ENCODE measurements at regions not wholly inside any gene's neighbourhood (a gene's known extent, or its start where the extent isn't known, plus 50 kb on each side); places are given as distances from the start of the nearest gene placed in this dataset.

- H3K9ac ChIP-seq (ENCODE audit: low read length), result no peak overlapping the region
- no peak overlapping the region for H3K4me2 ChIP-seq (ENCODE audit: low read length)
- no peaks in the 10 kb centered on the region for H4K20me1 ChIP-seq (ENCODE audit: insufficient read depth, low read length)
- no peak overlapping the region for H3K27ac ChIP-seq (ENCODE audit: low read depth, low read length, poor library complexity, severe bottlenecking)
- no peaks in the 10 kb centered on the region for H3K79me2 ChIP-seq (ENCODE audit: insufficient read depth, low read length)
- TF ChIP-seq CTCF (IDR thresholded peaks at IDR 0.05; ENCODE audit: low read length), result no peak
- TF ChIP-seq EZH2 (IDR thresholded peaks at IDR 0.05; ENCODE audit: borderline replicate concordance, low read length), result no peak
- no peaks in the 10 kb centered on the region for H3F3A ChIP-seq (ENCODE audit: insufficient read depth, low read length)
- no peaks in the 10 kb centered on the region for H3K36me3 ChIP-seq (ENCODE audit: insufficient read depth, low read length)
- H3K4me1 ChIP-seq (ENCODE audit: insufficient read depth, low read length, severe bottlenecking), result no peaks in the 10 kb centered on the region
- H3K9me2 ChIP-seq (ENCODE audit: low read depth, low read length), result no peaks in the 10 kb centered on the region
- no peak overlapping the region for H3K4me3 ChIP-seq (ENCODE audit: low read depth, low read length, poor library complexity, severe bottlenecking)
- no peak overlapping the region for H2AFZ ChIP-seq (ENCODE audit: low read length)
- H3K27me3 ChIP-seq (ENCODE audit: insufficient read depth, low read length), result no peaks in the 10 kb centered on the region
- H3K9me3 ChIP-seq (ENCODE audit: low read length), result no peaks in the 10 kb centered on the region
Observed at GRCh38 chr6:84579404-84579803, 185.0 kb downstream of the TBX18 start.

- Histone ChIP-seq H3K27me3 (ENCODE audit: insufficient read depth, low read length) (no peaks in the 10 kb centered on the region), H2AFZ (ENCODE audit: low read length) (no peak overlapping the region), H3K4me1 (ENCODE audit: insufficient read depth, low read length, severe bottlenecking) (no peaks in the 10 kb centered on the region), H4K20me1 (ENCODE audit: insufficient read depth, low read length) (no peaks in the 10 kb centered on the region), H3K4me2 (ENCODE audit: low read length) (no peak overlapping the region), H3K9me3 (ENCODE audit: low read length) (no peaks in the 10 kb centered on the region), H3K9me2 (ENCODE audit: low read depth, low read length) (no peaks in the 10 kb centered on the region), H3K79me2 (ENCODE audit: insufficient read depth, low read length) (no peaks in the 10 kb centered on the region), H3K4me3 (ENCODE audit: low read depth, low read length, poor library complexity, severe bottlenecking) (no peak overlapping the region), H3K36me3 (ENCODE audit: insufficient read depth, low read length) (no peaks in the 10 kb centered on the region), H3F3A (ENCODE audit: insufficient read depth, low read length) (no peaks in the 10 kb centered on the region), H3K9ac (ENCODE audit: low read length) (no peak overlapping the region), H3K27ac (ENCODE audit: low read depth, low read length, poor library complexity, severe bottlenecking) (no peak overlapping the region)
- TF ChIP-seq CTCF (IDR thresholded peaks at IDR 0.05; ENCODE audit: low read length), result no peak
- TF ChIP-seq EZH2 (IDR thresholded peaks at IDR 0.05; ENCODE audit: borderline replicate concordance, low read length), result no peak
Observed at GRCh38 chr6:84576029-84576428, 188.4 kb downstream of the TBX18 start.

- Histone ChIP-seq H3K9me2 (ENCODE audit: low read depth, low read length) (no peaks in the 10 kb centered on the region), H3K9ac (ENCODE audit: low read length) (no peak overlapping the region), H3K27ac (ENCODE audit: low read depth, low read length, poor library complexity, severe bottlenecking) (no peak overlapping the region), H2AFZ (ENCODE audit: low read length) (no peak overlapping the region), H3K27me3 (ENCODE audit: insufficient read depth, low read length) (no peaks in the 10 kb centered on the region), H3K79me2 (ENCODE audit: insufficient read depth, low read length) (no peaks in the 10 kb centered on the region), H3K4me1 (ENCODE audit: insufficient read depth, low read length, severe bottlenecking) (no peaks in the 10 kb centered on the region), H3K4me2 (ENCODE audit: low read length) (no peak overlapping the region), H3K36me3 (ENCODE audit: insufficient read depth, low read length) (no peaks in the 10 kb centered on the region), H4K20me1 (ENCODE audit: insufficient read depth, low read length) (no peaks in the 10 kb centered on the region), H3F3A (ENCODE audit: insufficient read depth, low read length) (no peaks in the 10 kb centered on the region), H3K9me3 (ENCODE audit: low read length) (no peaks in the 10 kb centered on the region), H3K4me3 (ENCODE audit: low read depth, low read length, poor library complexity, severe bottlenecking) (no peak overlapping the region)
- TF ChIP-seq EZH2 (IDR thresholded peaks at IDR 0.05; ENCODE audit: borderline replicate concordance, low read length) (no peak), CTCF (IDR thresholded peaks at IDR 0.05; ENCODE audit: low read length) (no peak)
Observed at GRCh38 chr6:84575264-84575663, 189.1 kb downstream of the TBX18 start.
